ENCODE measurements at regions not wholly inside any gene's neighbourhood (a gene's known extent, or its start where the extent isn't known, plus 50 kb on each side); places are given as distances from the start of the nearest gene placed in this dataset.
"Not testable (repeated sequence)": the region's sequence is repeated elsewhere in the genome, so short reads cannot be mapped to it uniquely, and the experiment has no call there.

- DNase-seq (ENCODE audit: low read depth), result not testable (repeated sequence)
Observed at GRCh38 chr6:115414916-115415315, 645.8 kb downstream of the FRK start.

- no peak for DNase-seq (ENCODE audit: low read depth)
Observed at GRCh38 chr6:115411756-115412155, 648.9 kb downstream of the FRK start.

GRCh38 chr6:115404446-115404845 is 656.2 kb downstream of the FRK start:
- peak; percentile 62 for DNase-seq (ENCODE audit: low read depth)

GRCh38 chr6:115398607-115399006 is 662.1 kb downstream of the FRK start:
- DNase-seq (ENCODE audit: low read depth), result no peak

GRCh38 chr6:115396112-115396906 is 664.4 kb downstream of the FRK start:
- DNase-seq (ENCODE audit: low read depth), result no peak

GRCh38 chr6:115393821-115394220 is 666.9 kb downstream of the FRK start:
- DNase-seq (ENCODE audit: low read depth), result no peak

- DNase-seq (ENCODE audit: low read depth), result no peak
Observed at GRCh38 chr6:115370202-115370601, 690.5 kb downstream of the FRK start.

- DNase-seq (ENCODE audit: low read depth), result no peak
Observed at GRCh38 chr6:115365783-115366182, 694.9 kb downstream of the FRK start.

GRCh38 chr6:115363379-115363778 is 697.3 kb downstream of the FRK start:
- DNase-seq (ENCODE audit: low read depth), result no peak

- no peak for DNase-seq (ENCODE audit: low read depth)
Observed at GRCh38 chr6:115362234-115362633, 698.5 kb downstream of the FRK start.

- no peak for DNase-seq (ENCODE audit: low read depth)
Observed at GRCh38 chr6:115360602-115361325, 699.9 kb downstream of the FRK start.

- peak; percentile 44 for DNase-seq (ENCODE audit: low read depth)
Observed at GRCh38 chr6:115358616-115359015, 702.1 kb downstream of the FRK start.

- DNase-seq (ENCODE audit: low read depth), result no peak
Observed at GRCh38 chr6:115356371-115356770, 704.3 kb downstream of the FRK start.

- DNase-seq (ENCODE audit: low read depth), result no peak
Observed at GRCh38 chr6:115323001-115323400, 737.7 kb downstream of the FRK start.

GRCh38 chr6:115319823-115320222 is 740.9 kb downstream of the FRK start:
- DNase-seq (ENCODE audit: low read depth), result no peak

- DNase-seq (ENCODE audit: low read depth), result no peak
Observed at GRCh38 chr6:115310156-115310555, 750.5 kb downstream of the FRK start.

- no peak for DNase-seq (ENCODE audit: low read depth)
Observed at GRCh38 chr6:115302731-115303130, 758.0 kb downstream of the FRK start.

- DNase-seq (ENCODE audit: low read depth), result no peak
Observed at GRCh38 chr6:115287467-115287866, 773.2 kb downstream of the FRK start.

GRCh38 chr6:115276881-115277565 is 783.7 kb downstream of the FRK start:
- DNase-seq (ENCODE audit: low read depth), result no peak

- DNase-seq (ENCODE audit: low read depth), result no peak
Observed at GRCh38 chr6:115272311-115272710, 788.4 kb downstream of the FRK start.

GRCh38 chr6:115271434-115271833 is 789.3 kb downstream of the FRK start:
- DNase-seq (ENCODE audit: low read depth), result no peak

- no peak for DNase-seq (ENCODE audit: low read depth)
Observed at GRCh38 chr6:115270953-115271352, 789.7 kb downstream of the FRK start.

GRCh38 chr6:115241373-115241772 is 819.3 kb downstream of the FRK start:
- DNase-seq (ENCODE audit: low read depth), result no peak
